IMR-90 (cell line): ENCODE measurements at regions not wholly inside any gene's neighbourhood (a gene's known extent, or its start where the extent isn't known, plus 50 kb on each side); places are given as distances from the start of the nearest gene placed in this dataset.

ENCODE experiments used
- ATAC-seq: fragments of 200-7000 bp; cut with Tn5 transposase; 2 replicates; pipeline ENCODE4 v1.9.1; 2020; ENCODE audit warnings: low read depth, mild to moderate bottlenecking, moderate library complexity
- BruUV-seq: library from RNA; stranded (reverse); fragments of 400-500 nt; replicated peaks from 2 replicates; lab custom pipeline; 2021; lab: Mats Ljungman, UMichigan
- CTCF ChIA-PET: fragments of 300-600 bp; formaldehyde crosslinking; extraction: SDS; loops from one replicate; lab custom pipeline; 2021; ENCODE audit warnings: antibody characterized with exemption; lab: Yijun Ruan, JAX
- POLR2A ChIA-PET: fragments of 300-600 bp; sonication (Branson Sonifier 250); formaldehyde crosslinking; loops from one replicate; lab custom pipeline; 2022; ENCODE audit warnings: antibody characterized with exemption; ENCODE audit not compliant: unreplicated experiment; lab: Charles Lee
- DNase-seq: peaks from one replicate; pipeline ENCODE4 v3.0.0; 2013
- H2AFZ ChIP-seq: replicated peaks from 2 replicates; pipeline ENCODE3; 2013; ENCODE audit warnings: low read length, mild to moderate bottlenecking; ENCODE audit not compliant: poor library complexity
- H2AK5ac ChIP-seq: 2 replicates; pipeline ENCODE4 v1.6.1; 2013; ENCODE audit warnings: low read depth, low read length, inconsistent platforms
- H2AK9ac ChIP-seq: replicated peaks from 2 replicates; pipeline ENCODE3; 2013; ENCODE audit warnings: mild to moderate bottlenecking, low read depth, low read length, moderate library complexity; ENCODE audit not compliant: poor library complexity
- H2BK120ac ChIP-seq: 2 replicates; pipeline ENCODE4 v1.6.1; 2013; ENCODE audit warnings: low read depth, low read length, inconsistent platforms
- H2BK15ac ChIP-seq: 3 replicates; pipeline ENCODE4 v1.6.1; 2013; ENCODE audit warnings: low read depth, low read length, inconsistent platforms
- H2BK20ac ChIP-seq: 2 replicates; pipeline ENCODE4 v1.6.1; 2013; ENCODE audit warnings: low read depth, mild to moderate bottlenecking, inconsistent platforms, low read length, moderate library complexity
- H2BK5ac ChIP-seq: 2 replicates; pipeline ENCODE4 v1.6.1; 2013; ENCODE audit warnings: mild to moderate bottlenecking, low read depth, low read length, inconsistent platforms; ENCODE audit not compliant: poor library complexity, severe bottlenecking
- H3K14ac ChIP-seq: replicated peaks from 2 replicates; pipeline ENCODE4 v1.6.1; 2013; ENCODE audit warnings: low read depth, low read length, inconsistent platforms
- H3K18ac ChIP-seq: 2 replicates; pipeline ENCODE4 v1.6.1; 2013; ENCODE audit warnings: low read depth, low read length, control low read depth
- H3K23ac ChIP-seq: 2 replicates; pipeline ENCODE4 v1.6.1; 2013; ENCODE audit warnings: low read depth, low read length, inconsistent platforms
- H3K27ac ChIP-seq: 2 replicates; pipeline ENCODE4 v1.5.1; 2013; ENCODE audit warnings: mild to moderate bottlenecking, control low read depth, low read length; ENCODE audit not compliant: insufficient read depth
- H3K27me3 ChIP-seq: 2 replicates; pipeline ENCODE4 v1.6.1; 2013; ENCODE audit warnings: low read length; ENCODE audit not compliant: control insufficient read depth, insufficient read depth
- H3K36me3 ChIP-seq: 2 replicates; pipeline ENCODE4 v1.6.1; 2013; ENCODE audit warnings: low read length, mixed read lengths; ENCODE audit not compliant: control insufficient read depth, insufficient read depth
- H3K4ac ChIP-seq: 2 replicates; pipeline ENCODE4 v1.6.1; 2013; ENCODE audit warnings: low read depth, low read length, inconsistent platforms
- H3K4me1 ChIP-seq: 2 replicates; pipeline ENCODE4 v1.6.1; 2013; ENCODE audit warnings: low read length, mixed read lengths; ENCODE audit not compliant: control insufficient read depth, insufficient read depth
- H3K4me2 ChIP-seq: 2 replicates; pipeline ENCODE4 v1.6.1; 2013; ENCODE audit warnings: low read depth, mild to moderate bottlenecking, control low read depth, low read length, moderate library complexity
- H3K4me3 ChIP-seq: 2 replicates; pipeline ENCODE4 v1.5.1; 2013; ENCODE audit warnings: low read depth, mild to moderate bottlenecking, control low read depth, low read length, moderate library complexity; ENCODE audit not compliant: insufficient read depth
- H3K56ac ChIP-seq: 2 replicates; pipeline ENCODE4 v1.6.1; 2013; ENCODE audit warnings: low read length, inconsistent platforms; ENCODE audit not compliant: insufficient read depth; ENCODE audit errors: extremely low read depth
- H3K79me1 ChIP-seq, 2 experiments: 2 replicates each; pipeline ENCODE4 v1.6.1; 2013; ENCODE audit warnings: low read length in 2 of 2, inconsistent platforms in 1 of 2, low read depth in 1 of 2
- H3K9ac ChIP-seq: 2 replicates; pipeline ENCODE4 v1.6.1; 2013; ENCODE audit warnings: low read depth, low read length, control low read depth
- H3K9me1 ChIP-seq: 2 replicates; pipeline ENCODE4 v1.6.1; 2013; ENCODE audit warnings: low read length, inconsistent platforms; ENCODE audit not compliant: insufficient read depth
- H3K9me3 ChIP-seq: 2 replicates; pipeline ENCODE4 v1.6.1; 2013; ENCODE audit warnings: low read length; ENCODE audit not compliant: control insufficient read depth, insufficient read depth
- H4K20me1 ChIP-seq: 2 replicates; pipeline ENCODE4 v1.6.1; 2013; ENCODE audit warnings: low read length, inconsistent platforms; ENCODE audit not compliant: insufficient read depth
- H4K5ac ChIP-seq: 2 replicates; pipeline ENCODE4 v1.6.1; 2013; ENCODE audit warnings: mild to moderate bottlenecking, low read depth, low read length, control low read depth
- H4K8ac ChIP-seq, 2 experiments: 2 replicates each; pipeline ENCODE4 v1.6.1; 2013; ENCODE audit warnings: low read depth in 2 of 2, low read length in 2 of 2, control low read depth in 1 of 2, inconsistent platforms in 1 of 2
- H4K91ac ChIP-seq: 2 replicates; pipeline ENCODE4 v1.6.1; 2013; ENCODE audit warnings: low read depth, low read length, inconsistent platforms; ENCODE audit not compliant: insufficient read depth
- BHLHE40 ChIP-seq: fragments of 150-350 bp; IDR thresholded peaks from 2 replicates; pipeline ENCODE4 v1.6.1; 2016; ENCODE audit warnings: mild to moderate bottlenecking, low read depth, low read length
- CEBPB ChIP-seq: IDR thresholded peaks from 2 replicates; pipeline ENCODE4 v1.6.1; 2012; ENCODE audit warnings: low read depth, low read length, improper control_type of control experiment
- CHD1 ChIP-seq: IDR thresholded peaks from 2 replicates; pipeline ENCODE4 v1.6.1; 2012; ENCODE audit warnings: low read depth, low read length, improper control_type of control experiment
- ELK1 ChIP-seq: fragments of 150-350 bp; IDR thresholded peaks from 2 replicates; pipeline ENCODE4 v1.6.1; 2016; ENCODE audit warnings: low read depth, mild to moderate bottlenecking, low read length, moderate library complexity, borderline replicate concordance
- FOS ChIP-seq: fragments of 150-350 bp; IDR thresholded peaks from 2 replicates; pipeline ENCODE4 v1.6.1; 2016; ENCODE audit warnings: low read depth, low read length
- MAFK ChIP-seq: IDR thresholded peaks from 2 replicates; pipeline ENCODE4 v1.6.1; 2012; ENCODE audit warnings: low read depth, low read length, improper control_type of control experiment
- MAZ ChIP-seq: IDR thresholded peaks from 2 replicates; pipeline ENCODE4 v1.6.1; 2012; ENCODE audit warnings: low read depth, mild to moderate bottlenecking, low read length, improper control_type of control experiment, moderate library complexity, borderline replicate concordance
- MXI1 ChIP-seq: IDR thresholded peaks from 2 replicates; pipeline ENCODE4 v1.6.1; 2012; ENCODE audit warnings: low read depth, mild to moderate bottlenecking, low read length, moderate library complexity, borderline replicate concordance
- NFE2L2 ChIP-seq: fragments of 150-350 bp; IDR thresholded peaks from 2 replicates; pipeline ENCODE4 v1.6.1; 2016; ENCODE audit warnings: low read depth, mild to moderate bottlenecking, low read length
- POLR2A ChIP-seq: IDR thresholded peaks from 2 replicates; pipeline ENCODE4 v1.6.1; 2012; ENCODE audit warnings: mild to moderate bottlenecking, low read depth, low read length
- RAD21 ChIP-seq: IDR thresholded peaks from 2 replicates; pipeline ENCODE4 v1.6.1; 2012; ENCODE audit warnings: low read length, improper control_type of control experiment
- RCOR1 ChIP-seq: IDR thresholded peaks from 2 replicates; pipeline ENCODE4 v1.6.1; 2012; ENCODE audit warnings: mild to moderate bottlenecking, low read length, improper control_type of control experiment; ENCODE audit not compliant: insufficient replicate concordance
- RFX5 ChIP-seq: IDR thresholded peaks from 2 replicates; pipeline ENCODE4 v1.8.0; 2012; ENCODE audit warnings: low read depth, mild to moderate bottlenecking, low read length, moderate library complexity
- SMC3 ChIP-seq: fragments of 150-350 bp; IDR thresholded peaks from 2 replicates; pipeline ENCODE4 v1.6.1; 2016; ENCODE audit warnings: low read depth, mild to moderate bottlenecking, antibody characterized with exemption, low read length, moderate library complexity
- USF2 ChIP-seq: fragments of 150-350 bp; IDR thresholded peaks from 2 replicates; pipeline ENCODE4 v1.6.1; 2017; ENCODE audit warnings: mild to moderate bottlenecking, antibody characterized with exemption, low read length, low read depth
- WGBS, 2 experiments: methylation state at CpG; one replicate each; pipeline versions ENCODE4 v1.1.5 to v1.1.7; 2013; ENCODE audit warnings: missing lambda C conversion rate in 2 of 2; ENCODE audit not compliant: insufficient read length in 1 of 2; ENCODE audit errors: extremely low coverage in 2 of 2; 5-methylcytosine and 5-hydroxymethylcytosine counted together
- dilution Hi-C: fragments of 300-500 bp; cut with HindIII; formaldehyde crosslinking; loops from one replicate; pipeline ENCODE4 v1.14.3; 2018; ENCODE audit warnings: low sequenced_read_pairs; ENCODE audit not compliant: unreplicated experiment
- in situ Hi-C: fragments of 300-500 bp; cut with MboI; formaldehyde crosslinking; loops from 3 replicates; pipeline ENCODE4 v1.14.3; 2019; ENCODE audit warnings: low sequenced_read_pairs, inconsistent platforms, mixed read lengths
- intact Hi-C: fragments of 100-400 bp; cut with micrococcal nuclease; formaldehyde crosslinking; loops from 2 replicates; pipeline ENCODE4 v1.10.0; 2022
- TF ChIP-seq, protein P1 (sequence below): conservative IDR thresholded peaks from 2 replicates; pipeline ENCODE4 v1.5.1; 2012; ENCODE audit warnings: mild to moderate bottlenecking, low read depth, low read length, improper control_type of control experiment

GRCh38 chr12:127787544-127787943 is 479.4 kb upstream of the TMEM132C start:
- no peak overlapping the region for H2BK15ac ChIP-seq
- no peak overlapping the region for H2BK5ac ChIP-seq
- H4K8ac ChIP-seq, result no peak overlapping the region
- H2AK9ac ChIP-seq, result no peak overlapping the region
- no peaks in the 10 kb centered on the region for H3K9me1 ChIP-seq
- DNase-seq (no peak), ATAC-seq (no peak)
- H4K91ac ChIP-seq, result no peak overlapping the region
- intact Hi-C loops (no loop called here), dilution Hi-C loops (no loop called here), in situ Hi-C loops (no loop called here)
- no peaks in the 10 kb centered on the region for H4K20me1 ChIP-seq
- H3K56ac ChIP-seq, result no peak overlapping the region
- no peak for TF ChIP-seq CHD1
- no peak for TF ChIP-seq BHLHE40
- TF ChIP-seq SMC3, result no peak
- no peak for TF ChIP-seq MAFK
- no peak for TF ChIP-seq NFE2L2
- no peak for TF ChIP-seq MAZ
- no peak for TF ChIP-seq USF2
- TF ChIP-seq ELK1, result no peak
- TF ChIP-seq POLR2A, result no peak
- TF ChIP-seq CEBPB, result no peak
- TF ChIP-seq, protein P1, sequence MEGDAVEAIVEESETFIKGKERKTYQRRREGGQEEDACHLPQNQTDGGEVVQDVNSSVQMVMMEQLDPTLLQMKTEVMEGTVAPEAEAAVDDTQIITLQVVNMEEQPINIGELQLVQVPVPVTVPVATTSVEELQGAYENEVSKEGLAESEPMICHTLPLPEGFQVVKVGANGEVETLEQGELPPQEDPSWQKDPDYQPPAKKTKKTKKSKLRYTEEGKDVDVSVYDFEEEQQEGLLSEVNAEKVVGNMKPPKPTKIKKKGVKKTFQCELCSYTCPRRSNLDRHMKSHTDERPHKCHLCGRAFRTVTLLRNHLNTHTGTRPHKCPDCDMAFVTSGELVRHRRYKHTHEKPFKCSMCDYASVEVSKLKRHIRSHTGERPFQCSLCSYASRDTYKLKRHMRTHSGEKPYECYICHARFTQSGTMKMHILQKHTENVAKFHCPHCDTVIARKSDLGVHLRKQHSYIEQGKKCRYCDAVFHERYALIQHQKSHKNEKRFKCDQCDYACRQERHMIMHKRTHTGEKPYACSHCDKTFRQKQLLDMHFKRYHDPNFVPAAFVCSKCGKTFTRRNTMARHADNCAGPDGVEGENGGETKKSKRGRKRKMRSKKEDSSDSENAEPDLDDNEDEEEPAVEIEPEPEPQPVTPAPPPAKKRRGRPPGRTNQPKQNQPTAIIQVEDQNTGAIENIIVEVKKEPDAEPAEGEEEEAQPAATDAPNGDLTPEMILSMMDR, result no peak
- no peak for TF ChIP-seq RFX5
- TF ChIP-seq RAD21, result no peak
- no peak for TF ChIP-seq RCOR1
- TF ChIP-seq MXI1, result no peak
- no peak for TF ChIP-seq FOS
- ChIA-PET POLR2A (no interaction called here), CTCF (no interaction called here)
- no peak overlapping the region for H2BK20ac ChIP-seq
- H2AFZ ChIP-seq, result no peak overlapping the region
- H3K36me3 ChIP-seq, result no peaks in the 10 kb centered on the region
- H3K27ac ChIP-seq, result no peak overlapping the region
- no peak overlapping the region for H3K14ac ChIP-seq
- H3K27me3 ChIP-seq, result no peaks in the 10 kb centered on the region
- no peaks in the 10 kb centered on the region for H3K79me1 ChIP-seq
- no peaks in the 10 kb centered on the region for H3K4me1 ChIP-seq
- WGBS, 2 experiments, result no CpG with 5 or more reads among the region's 19 CpGs
- no peak overlapping the region for H2BK120ac ChIP-seq
- no peak overlapping the region for H3K18ac ChIP-seq
- H3K9ac ChIP-seq, result no peak overlapping the region
- H4K5ac ChIP-seq, result no peak overlapping the region
- H2AK5ac ChIP-seq, result no peak overlapping the region
- no peak overlapping the region for H3K23ac ChIP-seq
- H3K4me3 ChIP-seq, result no peak overlapping the region
- BruUV-seq, result no TSS peak
- H3K4ac ChIP-seq, result no peak overlapping the region
- H3K4me2 ChIP-seq, result no peak overlapping the region
- peaks cover 23% of the 10 kb centered on the region; the same call in 1 of the 2 replicates for H3K9me3 ChIP-seq
